GM12864 (cell line): ENCODE measurements at regions not wholly inside any gene's neighbourhood (a gene's known extent, or its start where the extent isn't known, plus 50 kb on each side); places are given as distances from the start of the nearest gene placed in this dataset.
"Not testable (repeated sequence)": the region's sequence is repeated elsewhere in the genome, so short reads cannot be mapped to it uniquely, and the experiment has no call there.

Source experiments
- DNase-seq: peaks from one replicate; pipeline ENCODE4 v3.0.0-alpha.2; 2011; ENCODE audit warnings: low read depth
- H3K4me3 ChIP-seq: 2 replicates; pipeline ENCODE4 v1.5.1; 2011; ENCODE audit warnings: mild to moderate bottlenecking, low read depth, low read length, control low read depth
- TF ChIP-seq, protein P1 (sequence below): IDR thresholded peaks from 2 replicates; pipeline ENCODE4 v1.5.1; 2011; ENCODE audit warnings: low read depth, mild to moderate bottlenecking, moderate library complexity, low read length, control low read depth, inconsistent platforms; ENCODE audit errors: missing control alignments

DNA sequence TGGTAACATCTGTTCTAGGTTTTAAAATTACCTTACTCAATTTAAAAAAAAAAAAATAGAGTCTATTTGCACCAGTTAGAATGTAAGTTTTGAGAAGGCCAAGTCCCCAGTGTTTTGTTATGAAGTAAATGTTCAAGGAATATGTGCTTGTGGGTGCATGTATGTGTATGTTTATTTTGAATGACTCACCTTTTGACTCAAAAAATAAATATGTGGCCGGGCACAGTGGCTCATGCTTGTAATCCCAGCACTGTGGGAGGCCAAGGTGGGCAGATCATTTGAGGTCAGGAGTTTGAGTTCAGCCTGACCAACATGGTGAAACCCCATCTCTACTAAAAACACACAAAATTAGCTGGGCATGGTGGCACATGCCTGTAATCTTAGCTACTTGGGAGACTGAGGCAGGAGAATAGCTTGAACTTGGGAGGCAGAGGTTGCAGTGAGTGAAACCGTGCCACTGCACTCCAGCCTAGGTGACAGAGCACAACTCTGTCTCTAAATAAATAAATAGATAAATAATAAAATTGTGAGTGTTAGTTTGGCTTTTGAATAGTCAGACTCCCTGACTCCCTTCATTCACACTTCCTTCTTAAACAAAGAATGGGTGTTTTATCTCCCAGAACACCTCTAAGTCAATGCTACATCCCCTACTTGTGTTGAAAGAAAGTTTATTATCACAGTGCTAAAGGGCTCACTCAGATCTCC lies 511.3 kb upstream of the PCDH7 start:
- no peak for DNase-seq
- H3K4me3 ChIP-seq = no peak overlapping the region
- TF ChIP-seq, protein P1, sequence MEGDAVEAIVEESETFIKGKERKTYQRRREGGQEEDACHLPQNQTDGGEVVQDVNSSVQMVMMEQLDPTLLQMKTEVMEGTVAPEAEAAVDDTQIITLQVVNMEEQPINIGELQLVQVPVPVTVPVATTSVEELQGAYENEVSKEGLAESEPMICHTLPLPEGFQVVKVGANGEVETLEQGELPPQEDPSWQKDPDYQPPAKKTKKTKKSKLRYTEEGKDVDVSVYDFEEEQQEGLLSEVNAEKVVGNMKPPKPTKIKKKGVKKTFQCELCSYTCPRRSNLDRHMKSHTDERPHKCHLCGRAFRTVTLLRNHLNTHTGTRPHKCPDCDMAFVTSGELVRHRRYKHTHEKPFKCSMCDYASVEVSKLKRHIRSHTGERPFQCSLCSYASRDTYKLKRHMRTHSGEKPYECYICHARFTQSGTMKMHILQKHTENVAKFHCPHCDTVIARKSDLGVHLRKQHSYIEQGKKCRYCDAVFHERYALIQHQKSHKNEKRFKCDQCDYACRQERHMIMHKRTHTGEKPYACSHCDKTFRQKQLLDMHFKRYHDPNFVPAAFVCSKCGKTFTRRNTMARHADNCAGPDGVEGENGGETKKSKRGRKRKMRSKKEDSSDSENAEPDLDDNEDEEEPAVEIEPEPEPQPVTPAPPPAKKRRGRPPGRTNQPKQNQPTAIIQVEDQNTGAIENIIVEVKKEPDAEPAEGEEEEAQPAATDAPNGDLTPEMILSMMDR = no peak

DNA sequence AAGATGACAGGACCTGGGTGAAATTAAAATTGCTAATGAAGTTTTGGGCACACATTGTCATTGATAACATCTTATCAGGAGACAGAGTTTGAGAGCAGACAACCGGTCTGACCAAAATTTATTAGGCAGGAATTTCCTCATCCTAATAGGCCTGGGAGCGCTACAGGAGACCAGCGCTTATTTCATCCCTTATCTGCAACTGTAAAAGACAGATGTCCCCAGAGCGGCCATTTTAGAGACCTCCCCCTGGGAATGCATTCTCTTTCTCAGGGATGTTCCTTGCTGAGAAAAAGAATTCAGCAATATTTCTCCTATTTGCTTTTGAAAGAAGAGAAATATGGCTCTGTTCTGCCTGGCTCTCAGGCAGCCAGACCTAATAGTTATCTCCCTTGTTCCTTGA lies 504.2 kb upstream of the PCDH7 start:
- not testable (repeated sequence) for DNase-seq, H3K4me3 ChIP-seq

DNA sequence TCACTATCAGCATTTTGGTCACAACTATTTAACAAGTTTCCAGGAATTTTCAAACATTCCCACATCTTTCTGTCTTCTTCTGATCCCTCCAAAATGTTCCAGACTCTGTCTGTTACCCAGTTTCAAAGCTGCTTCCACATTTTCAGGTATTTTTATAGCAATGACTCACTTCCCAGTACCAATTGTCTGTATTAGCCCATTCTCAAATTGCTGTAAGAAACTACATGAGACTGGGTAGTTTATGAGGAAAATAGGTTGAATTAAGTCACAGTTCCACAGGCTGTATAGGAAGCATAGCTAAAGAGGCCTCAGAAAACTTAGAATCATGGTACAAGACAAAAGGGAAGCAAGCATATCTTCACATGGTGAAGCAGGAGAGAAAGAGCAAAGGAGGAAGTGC lies 475.0 kb upstream of the PCDH7 start:
- DNase-seq = no peak
- no peak overlapping the region for H3K4me3 ChIP-seq
- TF ChIP-seq, protein P1 = no peak

DNA sequence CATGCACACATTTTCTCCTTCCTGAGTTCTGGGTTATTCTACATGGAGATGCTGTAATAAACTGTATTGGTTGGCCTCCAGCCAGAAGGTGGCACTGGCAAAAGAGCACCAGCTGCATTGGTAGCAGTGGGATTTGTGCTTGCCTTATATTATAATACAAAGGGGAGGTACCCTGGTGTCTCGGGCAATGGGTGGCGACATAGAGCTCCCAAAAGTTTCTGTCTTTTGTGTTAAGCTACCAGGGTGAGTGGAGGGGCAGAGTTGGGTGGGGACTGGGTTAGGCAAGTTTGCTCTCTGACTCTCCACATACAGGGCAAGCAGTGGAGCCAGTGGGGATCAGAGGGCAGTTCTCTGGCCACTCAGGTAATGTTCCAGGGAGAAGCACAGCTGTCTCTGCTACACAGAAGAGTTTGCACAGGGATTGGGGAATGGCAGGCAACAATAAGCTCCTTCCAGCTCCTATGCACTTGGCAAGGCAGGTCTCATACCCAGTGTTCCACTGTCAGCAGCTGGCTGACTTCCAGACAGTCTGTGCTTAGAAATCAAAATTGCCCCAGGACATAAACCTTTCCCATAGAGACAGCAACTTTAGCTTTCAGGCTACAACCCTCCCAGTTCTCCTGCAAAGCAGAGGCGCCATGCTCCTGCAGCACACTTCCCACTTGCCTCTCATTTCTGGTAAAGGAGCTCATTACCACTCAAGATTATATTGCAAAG lies 463.9 kb upstream of the PCDH7 start:
- no peak for DNase-seq
- no peak overlapping the region for H3K4me3 ChIP-seq
- TF ChIP-seq, protein P1 = no peak

DNA sequence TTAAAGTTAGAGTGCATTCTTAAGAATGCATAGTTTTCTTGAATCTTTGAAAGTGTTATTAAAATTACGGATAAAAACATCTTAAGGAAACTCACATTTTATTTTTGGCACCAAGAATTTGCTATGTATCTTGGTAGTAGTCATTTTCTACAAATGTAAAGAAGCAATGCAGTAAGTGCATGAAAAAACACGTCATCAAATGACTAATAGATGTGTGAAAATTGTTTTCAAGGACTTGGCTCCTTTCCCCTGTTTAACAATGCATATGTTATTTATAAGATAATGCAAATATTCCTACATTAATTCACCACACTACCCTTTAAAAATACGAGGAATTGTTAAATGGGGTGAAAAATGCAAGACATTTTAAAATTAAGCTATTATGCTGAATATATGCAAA lies 461.2 kb upstream of the PCDH7 start:
- H3K4me3 ChIP-seq = no peak overlapping the region
- TF ChIP-seq, protein P1 = no peak
- no peak for DNase-seq

DNA sequence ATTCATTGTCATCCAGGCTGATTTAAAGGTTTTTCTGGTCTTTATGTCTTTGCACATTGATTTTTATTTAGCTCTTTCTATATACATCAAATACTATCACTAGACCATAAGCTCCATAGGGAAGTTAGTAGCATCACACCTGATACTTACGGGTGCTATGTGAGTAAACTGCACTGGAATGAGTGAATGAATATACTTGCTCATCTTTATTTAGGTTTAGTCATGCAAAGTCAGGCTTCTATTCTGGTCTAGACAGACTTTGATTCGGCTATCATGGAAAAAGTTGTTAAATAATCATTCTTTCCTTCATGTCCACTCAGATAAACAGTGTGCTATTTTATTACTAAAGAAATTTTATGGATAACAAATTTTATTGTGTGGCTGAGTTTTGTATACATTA lies 457.8 kb upstream of the PCDH7 start:
- TF ChIP-seq, protein P1 = no peak
- H3K4me3 ChIP-seq = no peak overlapping the region
- DNase-seq = no peak

DNA sequence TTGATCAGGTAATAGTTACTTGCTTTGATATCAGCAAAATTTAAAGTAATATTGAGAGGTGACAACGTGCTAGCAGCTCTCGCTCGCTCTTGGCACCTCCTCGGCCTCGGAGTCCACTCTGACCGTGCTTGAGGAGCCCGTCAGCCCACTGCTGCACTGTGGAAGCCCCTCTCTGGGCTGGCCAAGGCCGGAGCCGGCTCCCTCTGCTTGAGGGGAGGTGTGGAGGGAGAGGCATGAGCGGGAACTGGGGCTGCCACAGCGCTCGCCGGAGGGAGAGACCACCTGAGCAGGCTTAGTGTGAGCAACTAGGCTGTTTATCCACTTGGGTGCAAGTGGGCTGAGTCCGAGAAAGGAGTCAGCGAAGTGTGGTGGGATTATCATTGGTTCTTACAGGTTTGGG lies 455.7 kb upstream of the PCDH7 start:
- no peak overlapping the region for H3K4me3 ChIP-seq
- TF ChIP-seq, protein P1 = no peak
- DNase-seq = no peak
